ENCODE measurements at regions not wholly inside any gene's neighbourhood (a gene's known extent, or its start where the extent isn't known, plus 50 kb on each side); places are given as distances from the start of the nearest gene placed in this dataset.

DNA sequence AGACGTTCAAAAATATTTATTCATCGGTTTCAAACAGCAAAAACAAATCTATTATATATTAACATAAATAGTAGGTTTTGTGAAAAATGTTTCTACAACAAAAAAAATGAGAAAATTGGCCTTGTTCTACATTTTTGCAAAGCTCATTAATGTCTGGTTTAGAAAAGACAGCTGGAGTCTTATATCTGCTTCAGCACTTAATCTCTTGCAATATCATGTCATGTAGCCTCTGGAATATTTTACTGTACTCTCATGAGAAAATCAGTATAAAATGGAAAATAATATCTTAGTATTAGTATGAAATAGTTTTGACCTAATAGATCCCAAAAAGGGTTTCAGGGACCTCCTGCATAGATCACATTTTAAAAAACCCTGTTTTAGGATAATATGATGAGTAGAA, 326.6 kb downstream of the ARL4A start:
- DNase-seq (ENCODE audit: low spot score), result no peak
- WGBS, result 77% methylated on average over 2 of the region's 2 CpGs
- no peaks in the 10 kb centered on the region for H3K4me1 ChIP-seq (ENCODE audit: control insufficient read depth in 4 of 4, insufficient read depth in 4 of 4, low read length in 3 of 4)
- H3K9me3 ChIP-seq (ENCODE audit: control insufficient read depth in 4 of 4, low read length in 3 of 4), result no peaks in the 10 kb centered on the region
- H3K27ac ChIP-seq (ENCODE audit: low read depth in 1 of 2, low read length in 2 of 2), result no peak overlapping the region
- TF ChIP-seq TAF1 (conservative IDR thresholded peaks at IDR 0.05), result no peak
- no peak for TF ChIP-seq JUND (IDR thresholded peaks at IDR 0.05)
- TF ChIP-seq, protein P1, sequence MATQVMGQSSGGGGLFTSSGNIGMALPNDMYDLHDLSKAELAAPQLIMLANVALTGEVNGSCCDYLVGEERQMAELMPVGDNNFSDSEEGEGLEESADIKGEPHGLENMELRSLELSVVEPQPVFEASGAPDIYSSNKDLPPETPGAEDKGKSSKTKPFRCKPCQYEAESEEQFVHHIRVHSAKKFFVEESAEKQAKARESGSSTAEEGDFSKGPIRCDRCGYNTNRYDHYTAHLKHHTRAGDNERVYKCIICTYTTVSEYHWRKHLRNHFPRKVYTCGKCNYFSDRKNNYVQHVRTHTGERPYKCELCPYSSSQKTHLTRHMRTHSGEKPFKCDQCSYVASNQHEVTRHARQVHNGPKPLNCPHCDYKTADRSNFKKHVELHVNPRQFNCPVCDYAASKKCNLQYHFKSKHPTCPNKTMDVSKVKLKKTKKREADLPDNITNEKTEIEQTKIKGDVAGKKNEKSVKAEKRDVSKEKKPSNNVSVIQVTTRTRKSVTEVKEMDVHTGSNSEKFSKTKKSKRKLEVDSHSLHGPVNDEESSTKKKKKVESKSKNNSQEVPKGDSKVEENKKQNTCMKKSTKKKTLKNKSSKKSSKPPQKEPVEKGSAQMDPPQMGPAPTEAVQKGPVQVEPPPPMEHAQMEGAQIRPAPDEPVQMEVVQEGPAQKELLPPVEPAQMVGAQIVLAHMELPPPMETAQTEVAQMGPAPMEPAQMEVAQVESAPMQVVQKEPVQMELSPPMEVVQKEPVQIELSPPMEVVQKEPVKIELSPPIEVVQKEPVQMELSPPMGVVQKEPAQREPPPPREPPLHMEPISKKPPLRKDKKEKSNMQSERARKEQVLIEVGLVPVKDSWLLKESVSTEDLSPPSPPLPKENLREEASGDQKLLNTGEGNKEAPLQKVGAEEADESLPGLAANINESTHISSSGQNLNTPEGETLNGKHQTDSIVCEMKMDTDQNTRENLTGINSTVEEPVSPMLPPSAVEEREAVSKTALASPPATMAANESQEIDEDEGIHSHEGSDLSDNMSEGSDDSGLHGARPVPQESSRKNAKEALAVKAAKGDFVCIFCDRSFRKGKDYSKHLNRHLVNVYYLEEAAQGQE (IDR thresholded peaks at IDR 0.05), result no peak
- no peak for TF ChIP-seq RAD21 (IDR thresholded peaks at IDR 0.05)
- TF ChIP-seq NR2F2 (IDR thresholded peaks at IDR 0.05), result no peak
- no peak for TF ChIP-seq HNF4A (conservative IDR thresholded peaks at IDR 0.05)
- TF ChIP-seq, protein P2, sequence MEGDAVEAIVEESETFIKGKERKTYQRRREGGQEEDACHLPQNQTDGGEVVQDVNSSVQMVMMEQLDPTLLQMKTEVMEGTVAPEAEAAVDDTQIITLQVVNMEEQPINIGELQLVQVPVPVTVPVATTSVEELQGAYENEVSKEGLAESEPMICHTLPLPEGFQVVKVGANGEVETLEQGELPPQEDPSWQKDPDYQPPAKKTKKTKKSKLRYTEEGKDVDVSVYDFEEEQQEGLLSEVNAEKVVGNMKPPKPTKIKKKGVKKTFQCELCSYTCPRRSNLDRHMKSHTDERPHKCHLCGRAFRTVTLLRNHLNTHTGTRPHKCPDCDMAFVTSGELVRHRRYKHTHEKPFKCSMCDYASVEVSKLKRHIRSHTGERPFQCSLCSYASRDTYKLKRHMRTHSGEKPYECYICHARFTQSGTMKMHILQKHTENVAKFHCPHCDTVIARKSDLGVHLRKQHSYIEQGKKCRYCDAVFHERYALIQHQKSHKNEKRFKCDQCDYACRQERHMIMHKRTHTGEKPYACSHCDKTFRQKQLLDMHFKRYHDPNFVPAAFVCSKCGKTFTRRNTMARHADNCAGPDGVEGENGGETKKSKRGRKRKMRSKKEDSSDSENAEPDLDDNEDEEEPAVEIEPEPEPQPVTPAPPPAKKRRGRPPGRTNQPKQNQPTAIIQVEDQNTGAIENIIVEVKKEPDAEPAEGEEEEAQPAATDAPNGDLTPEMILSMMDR (IDR thresholded peaks at IDR 0.05; ENCODE audit: low read depth, low read length, missing input control), result no peak
- no peak overlapping the region for H3K4me3 ChIP-seq (ENCODE audit: low read depth in 1 of 3, low read length in 3 of 3)
- H3K36me3 ChIP-seq (ENCODE audit: control insufficient read depth in 4 of 4, insufficient read depth in 3 of 4, low read depth in 1 of 4, low read length in 3 of 4), result no peaks in the 10 kb centered on the region
- no peak overlapping the region for H3K9ac ChIP-seq (ENCODE audit: low read depth in 1 of 2, low read length in 2 of 2)
- H3K27me3 ChIP-seq (ENCODE audit: control insufficient read depth in 4 of 4, insufficient read depth in 4 of 4, low read length in 3 of 4), result no peaks in the 10 kb centered on the region

DNA sequence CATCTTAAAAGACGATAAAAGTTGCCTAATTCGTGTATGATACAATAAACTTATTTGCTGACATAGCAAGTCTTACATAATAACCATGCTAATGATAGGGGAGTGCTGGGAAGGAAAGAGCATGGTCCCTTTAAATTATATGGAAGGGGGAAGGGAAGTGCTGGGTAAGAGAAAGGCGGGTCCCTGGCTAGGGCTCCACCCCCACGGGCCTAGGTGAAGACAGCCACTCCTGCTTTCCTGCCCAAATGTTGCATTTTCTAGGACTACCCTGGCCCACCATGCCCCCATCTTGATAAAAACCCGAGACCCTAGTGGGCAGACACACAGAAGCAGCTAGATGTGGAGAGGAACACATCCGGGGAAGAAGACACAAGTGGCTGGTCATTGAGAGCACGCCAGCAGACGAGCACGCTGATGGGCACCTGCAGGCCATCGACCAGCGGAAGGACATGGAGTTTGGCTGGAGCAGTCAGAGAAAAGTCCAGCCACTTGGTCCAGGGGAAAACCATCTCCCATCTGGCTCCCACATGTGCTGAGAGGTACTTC, 328.7 kb downstream of the ARL4A start:
- H3K9ac ChIP-seq (ENCODE audit: low read depth in 1 of 2, low read length in 2 of 2), result no peak overlapping the region
- no peak overlapping the region for H3K27ac ChIP-seq (ENCODE audit: low read depth in 1 of 2, low read length in 2 of 2)
- WGBS, result 92% methylated on average over 11 of the region's 11 CpGs
- no peaks in the 10 kb centered on the region for H3K36me3 ChIP-seq (ENCODE audit: control insufficient read depth in 4 of 4, insufficient read depth in 3 of 4, low read depth in 1 of 4, low read length in 3 of 4)
- no peaks in the 10 kb centered on the region for H3K4me1 ChIP-seq (ENCODE audit: control insufficient read depth in 4 of 4, insufficient read depth in 4 of 4, low read length in 3 of 4)
- no peaks in the 10 kb centered on the region for H3K9me3 ChIP-seq (ENCODE audit: control insufficient read depth in 4 of 4, low read length in 3 of 4)
- no peak for DNase-seq (ENCODE audit: low spot score)
- H3K27me3 ChIP-seq (ENCODE audit: control insufficient read depth in 4 of 4, insufficient read depth in 4 of 4, low read length in 3 of 4), result no peaks in the 10 kb centered on the region
- TF ChIP-seq RXRA (IDR thresholded peaks at IDR 0.05) (no peak), JUND (IDR thresholded peaks at IDR 0.05) (no peak)
- H3K4me3 ChIP-seq (ENCODE audit: low read depth in 1 of 3, low read length in 3 of 3), result no peak overlapping the region

DNA sequence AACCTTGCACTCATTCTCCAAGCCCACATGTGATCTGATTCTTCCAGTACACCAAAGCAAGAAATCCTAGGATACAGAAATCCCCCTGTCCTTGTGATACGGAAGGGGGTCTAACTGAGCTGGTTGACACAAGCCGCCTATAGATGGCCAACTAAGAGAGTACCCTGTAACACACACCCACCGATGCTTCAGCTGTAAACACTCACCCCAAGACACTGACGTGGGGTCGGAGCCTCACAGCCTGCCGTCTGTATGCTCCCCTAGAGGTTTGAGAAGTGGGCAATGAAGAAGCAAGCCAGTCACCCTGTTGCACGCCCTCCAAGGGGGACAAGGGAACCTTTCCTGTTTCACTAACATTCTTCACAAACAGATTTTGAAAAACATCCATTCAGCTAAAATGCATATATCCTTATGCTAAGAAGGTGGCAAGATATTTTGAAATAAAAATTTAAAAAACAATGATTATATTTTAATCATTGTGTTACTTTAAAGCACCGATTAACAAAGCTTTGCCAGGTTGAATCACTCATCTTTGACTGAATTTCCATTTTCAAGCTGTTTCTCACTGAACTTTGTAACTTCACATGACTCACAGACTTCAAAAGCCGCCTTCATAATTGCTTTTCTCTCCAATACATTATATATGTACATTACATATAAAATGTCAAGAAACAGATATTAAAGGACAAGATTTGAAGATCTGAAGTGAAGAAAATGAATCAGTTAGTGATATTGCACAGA, 329.3 kb downstream of the ARL4A start:
- H3K36me3 ChIP-seq (ENCODE audit: control insufficient read depth in 4 of 4, insufficient read depth in 3 of 4, low read depth in 1 of 4, low read length in 3 of 4), result no peaks in the 10 kb centered on the region
- no peak overlapping the region for H3K4me3 ChIP-seq (ENCODE audit: low read depth in 1 of 3, low read length in 3 of 3)
- H3K27ac ChIP-seq (ENCODE audit: low read depth in 1 of 2, low read length in 2 of 2), result no peak overlapping the region
- no peaks in the 10 kb centered on the region for H3K9me3 ChIP-seq (ENCODE audit: control insufficient read depth in 4 of 4, low read length in 3 of 4)
- TF ChIP-seq SP1 (IDR thresholded peaks at IDR 0.05), result no peak
- H3K4me1 ChIP-seq (ENCODE audit: control insufficient read depth in 4 of 4, insufficient read depth in 4 of 4, low read length in 3 of 4), result no peaks in the 10 kb centered on the region
- DNase-seq (ENCODE audit: low spot score), result no peak
- no peaks in the 10 kb centered on the region for H3K27me3 ChIP-seq (ENCODE audit: control insufficient read depth in 4 of 4, insufficient read depth in 4 of 4, low read length in 3 of 4)
- WGBS, result 91% methylated on average over 9 of the region's 9 CpGs
- no peak overlapping the region for H3K9ac ChIP-seq (ENCODE audit: low read depth in 1 of 2, low read length in 2 of 2)

Measured in liver (tissue), 8 donors.